Stimulated activated CD4-positive, alpha-beta T cell treated with anti-CD3 and anti-CD28 coated beads, Interleukin-1b, Interleukin-23, amount 100 ng/mL, for 48 hours (primary cell): ENCODE measurements at regions not wholly inside any gene's neighbourhood (a gene's known extent, or its start where the extent isn't known, plus 50 kb on each side); places are given as distances from the start of the nearest gene placed in this dataset.

Source experiments
- DNase-seq: peaks from one replicate; pipeline ENCODE4 v3.0.0-alpha.2; 2020

- DNase-seq, result no peak
Measured at GRCh38 chr9:86721843-86722705, 225.2 kb downstream of the GAS1 start.

DNA sequence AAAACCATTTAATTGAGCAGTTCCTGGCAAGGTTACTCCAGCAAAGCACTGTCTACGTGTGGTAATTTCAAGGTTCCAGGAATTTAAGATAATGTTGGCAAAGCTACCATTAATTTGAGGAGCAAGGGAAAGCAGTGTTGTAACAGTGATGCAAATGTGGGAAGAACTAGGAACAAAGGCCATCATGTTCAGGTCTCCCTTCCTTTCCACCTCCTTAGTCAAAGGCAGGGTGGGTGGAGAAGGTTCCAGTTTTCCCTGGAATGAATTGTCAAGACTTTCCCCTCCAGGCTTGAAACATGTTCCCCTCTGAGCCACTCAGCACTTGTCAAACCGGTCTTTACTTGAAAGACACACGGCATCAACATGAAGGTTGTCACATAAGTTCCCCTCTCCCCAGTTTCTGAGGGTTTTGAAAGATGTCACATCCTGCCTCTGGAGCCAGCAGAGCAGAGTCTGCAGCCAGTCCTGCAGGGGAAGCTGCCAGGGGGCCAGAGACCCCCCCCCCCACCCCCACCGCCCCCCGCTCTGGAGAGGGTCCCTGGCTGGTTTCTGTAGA lies 226.0 kb downstream of the GAS1 start:
- DNase-seq, result no peak

GRCh38 chr9:86720639-86721225 lies 226.6 kb downstream of the GAS1 start:
- DNase-seq, result no peak

DNA sequence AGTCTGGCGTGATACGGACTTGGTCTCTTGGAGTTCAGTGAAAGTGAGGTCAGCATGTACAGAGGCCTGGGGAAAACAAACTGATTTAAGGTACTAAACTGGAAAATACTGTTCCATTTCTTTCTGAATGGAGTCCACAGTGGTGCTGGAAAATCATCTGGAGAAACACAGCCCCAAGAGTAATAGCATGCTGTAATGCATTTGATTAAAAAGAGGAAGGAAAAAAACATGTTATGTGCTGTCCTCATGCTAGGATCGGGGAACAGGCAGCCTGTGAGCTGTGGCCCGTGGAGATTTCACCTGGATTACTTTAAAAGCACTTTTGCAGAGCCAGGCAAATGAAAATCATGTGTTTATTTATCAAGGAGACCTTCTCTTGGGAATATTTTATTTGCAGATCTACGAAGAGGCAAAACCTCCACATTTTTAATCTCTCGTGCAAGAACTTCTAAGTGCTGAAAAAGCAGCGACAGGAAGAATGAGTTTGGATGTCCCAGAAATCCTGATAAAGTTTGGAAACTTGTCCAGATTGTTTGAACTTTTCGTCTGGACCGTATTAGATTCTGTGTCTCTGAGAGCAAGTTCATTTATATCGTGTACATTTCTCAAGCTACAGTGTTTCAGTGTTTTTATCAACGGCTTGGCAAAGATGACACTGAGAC lies 228.8 kb downstream of the GAS1 start:
- no peak for DNase-seq

GRCh38 chr9:86716326-86716922 lies 230.9 kb downstream of the GAS1 start:
- no peak for DNase-seq

DNA sequence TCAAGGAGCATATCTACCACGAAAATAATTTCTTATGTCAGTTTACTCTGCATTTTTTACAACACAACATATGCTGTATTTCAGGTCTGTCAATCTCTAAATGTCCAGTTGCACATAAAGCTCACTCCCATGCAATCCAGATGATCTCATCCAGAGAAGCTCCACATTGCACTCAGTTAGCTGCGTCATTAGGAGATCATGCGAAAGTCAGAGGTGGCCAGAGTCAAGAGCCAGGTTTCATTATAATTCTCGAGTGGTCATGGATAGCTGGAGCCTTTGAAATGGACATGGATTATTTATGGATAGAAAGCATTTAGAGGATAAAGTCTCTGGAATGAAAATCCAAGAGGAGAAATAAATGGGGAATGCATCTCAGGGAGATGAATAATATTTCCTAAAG lies 232.3 kb downstream of the GAS1 start:
- no peak for DNase-seq

DNA sequence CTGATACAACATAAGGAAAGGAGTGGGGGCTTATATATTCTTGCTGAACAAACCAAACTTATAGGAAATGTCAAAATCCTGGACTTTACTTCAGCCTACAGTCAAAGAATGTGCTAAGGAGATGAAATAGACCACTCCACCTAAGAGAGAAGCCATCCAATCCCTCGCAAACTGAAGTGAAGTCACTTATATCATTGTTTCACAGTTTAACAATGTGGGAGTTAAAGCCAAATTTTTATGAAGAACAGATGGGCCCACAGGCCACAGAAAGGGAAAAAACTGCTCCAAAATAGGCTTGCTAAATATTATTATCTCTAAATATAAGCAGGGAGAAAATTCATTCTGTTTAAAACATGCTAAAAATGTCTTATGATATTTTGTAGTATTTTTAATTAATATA lies 233.3 kb downstream of the GAS1 start:
- no peak for DNase-seq

DNA sequence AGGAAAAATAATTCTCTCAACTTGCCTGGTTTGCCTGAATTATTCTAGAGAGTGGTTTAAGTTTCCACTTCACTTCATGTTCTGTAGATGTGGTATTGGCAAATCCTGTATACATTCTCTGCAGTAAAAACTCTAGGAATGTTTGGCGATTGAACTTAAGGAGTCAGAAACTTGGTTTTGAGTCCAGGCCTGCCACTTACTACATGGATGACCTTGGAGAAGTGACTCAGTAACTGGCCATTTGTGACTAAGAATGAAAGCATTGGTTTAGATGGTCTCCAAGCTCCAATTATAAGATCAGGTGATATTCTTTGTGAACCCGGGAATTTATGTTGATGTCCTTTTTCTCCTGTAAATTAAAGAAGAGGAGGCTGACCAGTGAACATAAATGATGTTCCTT lies 233.8 kb downstream of the GAS1 start:
- no peak for DNase-seq

DNA sequence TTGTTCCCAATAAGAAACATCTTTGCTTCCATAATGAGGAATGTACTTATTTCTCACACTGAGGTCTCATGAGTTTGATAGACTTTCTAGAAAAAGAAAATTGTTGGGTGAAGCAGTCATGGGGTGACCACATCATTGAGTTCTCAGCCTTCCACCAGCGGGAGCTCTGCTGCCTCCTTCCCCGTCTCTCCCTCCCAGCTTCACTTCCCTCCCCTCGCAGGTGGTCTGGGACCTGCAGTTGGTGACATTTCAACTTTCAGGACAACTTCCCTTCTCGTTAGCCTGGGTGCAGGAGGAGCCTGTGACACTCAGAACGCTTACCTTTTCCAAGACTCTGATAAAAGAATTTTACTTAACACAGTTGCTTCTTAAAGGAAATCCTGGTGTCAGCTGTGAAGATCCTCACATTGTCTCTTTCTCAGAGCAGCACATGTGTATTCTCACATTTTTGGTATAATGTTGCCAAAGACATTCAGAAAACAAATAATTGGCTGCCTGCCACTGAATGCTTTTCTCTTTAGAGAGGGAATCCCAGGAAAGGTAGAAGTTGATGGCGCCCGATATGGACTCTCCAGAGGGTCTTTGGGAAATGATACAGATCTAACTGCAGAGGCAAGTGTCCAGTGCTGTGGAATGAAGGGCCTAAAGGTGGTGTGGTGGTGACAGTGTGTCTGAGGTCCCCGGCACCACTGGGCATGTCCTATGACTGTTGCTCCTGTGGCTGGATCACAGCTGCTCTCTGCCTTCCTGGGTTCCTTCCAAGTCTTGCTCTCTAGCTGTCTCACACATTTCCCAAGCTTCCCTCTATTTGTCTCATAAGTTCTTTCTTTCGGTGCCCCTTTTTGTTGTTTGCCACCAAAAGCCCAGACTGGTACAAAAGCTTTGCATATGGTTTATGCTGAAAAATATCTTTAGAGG lies 238.1 kb downstream of the GAS1 start:
- no peak for DNase-seq

GRCh38 chr9:86707932-86708510 lies 239.3 kb downstream of the GAS1 start:
- no peak for DNase-seq

- DNase-seq, result no peak
Measured at GRCh38 chr9:86706391-86706790, 240.9 kb downstream of the GAS1 start.

DNA sequence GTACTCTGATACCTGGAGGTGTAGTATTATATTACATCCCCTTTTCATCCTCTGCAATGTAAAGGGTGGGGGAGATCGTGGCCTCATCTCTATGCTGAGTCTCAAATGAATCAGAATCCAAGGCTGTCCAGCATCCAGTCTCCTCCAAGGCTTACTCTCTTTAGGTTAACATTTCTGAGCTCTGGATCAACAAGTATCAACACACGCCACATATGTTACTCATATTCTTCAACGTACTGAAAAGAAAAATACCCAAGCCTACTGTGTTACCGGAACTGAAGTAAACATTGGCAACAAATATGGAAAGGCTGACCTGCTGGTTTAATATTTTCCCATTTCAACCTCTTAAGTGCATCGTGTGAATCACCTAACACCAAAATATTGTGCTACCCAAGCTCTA lies 241.8 kb downstream of the GAS1 start:
- no peak for DNase-seq

- DNase-seq, result no peak
Measured at GRCh38 chr9:86703346-86703745, 244.0 kb downstream of the GAS1 start.

DNA sequence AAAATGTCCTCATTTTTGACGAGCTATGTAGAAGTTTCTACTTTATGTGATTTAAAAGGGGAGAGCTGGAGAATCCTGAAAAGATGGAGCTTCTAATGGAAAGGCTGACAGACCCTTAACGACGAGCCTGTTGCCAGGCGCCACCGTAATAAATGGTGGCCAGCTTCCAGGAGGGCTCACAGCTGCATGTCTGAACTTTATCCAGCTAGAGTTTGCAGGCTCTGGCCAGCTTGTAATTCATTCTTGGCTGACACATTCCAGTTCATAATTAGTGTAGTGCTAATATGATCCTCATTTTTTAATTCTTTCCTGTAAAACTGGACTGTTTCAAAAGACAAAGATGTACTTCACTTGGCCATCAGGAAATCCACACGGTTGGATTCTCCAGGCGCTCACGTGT lies 246.7 kb downstream of the GAS1 start:
- no peak for DNase-seq

- no peak for DNase-seq
Measured at GRCh38 chr9:86697999-86698398, 249.3 kb downstream of the GAS1 start.

- DNase-seq, result no peak
Measured at GRCh38 chr9:86697213-86697612, 250.1 kb downstream of the GAS1 start.

DNA sequence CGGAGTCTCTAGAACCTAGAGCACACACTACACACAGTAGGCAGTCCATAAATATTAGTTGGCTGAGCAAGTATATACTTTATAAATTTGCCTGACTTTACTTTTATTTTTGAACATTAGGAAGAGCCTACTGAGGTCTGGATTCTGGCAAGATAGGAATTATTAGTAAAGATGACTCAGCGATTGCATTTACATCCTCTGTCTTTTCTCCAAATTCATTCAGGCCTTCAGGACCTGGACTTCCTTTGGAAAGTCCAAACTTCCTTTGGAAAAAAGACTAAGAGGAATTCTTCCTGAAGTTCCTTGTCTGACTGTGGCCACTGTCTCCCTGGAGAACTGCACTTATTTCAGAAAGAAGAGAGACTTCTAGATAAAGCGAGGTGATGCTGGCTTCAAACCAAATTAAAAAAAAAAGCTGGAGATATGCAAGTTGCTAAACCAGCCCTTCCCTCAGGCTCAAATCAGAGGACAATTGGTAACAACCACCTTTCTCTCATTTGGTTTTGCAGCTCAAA lies 251.3 kb downstream of the GAS1 start:
- DNase-seq, result no peak

GRCh38 chr9:86690034-86690433 lies 257.3 kb downstream of the GAS1 start:
- no peak for DNase-seq

DNA sequence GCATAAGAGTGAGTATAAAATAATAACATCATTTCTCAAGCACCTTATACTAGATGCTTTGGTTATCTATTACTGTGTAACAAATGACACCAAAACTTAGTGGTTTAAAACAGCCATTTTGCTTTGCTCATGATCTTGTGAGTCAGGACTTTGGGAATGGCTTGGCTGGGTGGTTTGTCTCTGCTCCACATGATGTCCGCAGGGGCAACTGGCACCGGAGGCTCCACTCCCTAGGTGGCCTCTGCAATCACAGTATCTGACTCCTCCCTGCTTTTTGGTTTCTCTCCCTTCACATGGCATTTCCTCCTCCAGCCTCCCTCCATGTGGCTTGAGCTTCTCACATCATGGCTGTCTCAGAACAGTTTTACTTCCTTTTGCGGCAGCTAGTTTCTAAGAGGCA lies 259.5 kb downstream of the GAS1 start:
- DNase-seq, result no peak

- DNase-seq, result no peak
Measured at GRCh38 chr9:86685556-86685955, 261.8 kb downstream of the GAS1 start.

DNA sequence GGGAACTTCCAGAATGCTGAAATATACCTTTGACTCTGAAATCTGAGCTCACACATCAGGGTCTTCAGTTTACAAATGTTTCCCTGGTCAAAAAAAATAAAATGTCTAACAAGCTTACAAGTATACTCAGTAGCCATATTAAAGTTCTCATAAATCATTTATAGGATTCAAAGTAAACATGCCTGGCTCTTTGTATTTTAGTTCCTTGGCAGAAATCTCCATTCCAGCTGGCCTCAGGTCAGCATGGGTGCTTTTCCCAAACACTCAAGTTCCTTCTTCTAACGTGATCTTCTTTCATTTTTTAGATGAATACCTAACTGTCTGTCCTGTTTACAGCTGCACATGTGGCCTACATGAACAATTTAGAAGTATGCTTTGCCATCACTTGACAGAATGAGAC lies 263.2 kb downstream of the GAS1 start:
- DNase-seq, result no peak

GRCh38 chr9:86682240-86682639 lies 265.1 kb downstream of the GAS1 start:
- DNase-seq, result no peak
